GM23338 (cell line): ENCODE measurements at regions not wholly inside any gene's neighbourhood (a gene's known extent, or its start where the extent isn't known, plus 50 kb on each side); places are given as distances from the start of the nearest gene placed in this dataset.

Experiments
- ATAC-seq: fragments of 200-7000 bp; cut with Tn5 transposase; 3 replicates; pipeline ENCODE4 v1.9.1; 2020
- DNase-seq: peaks from one replicate; pipeline ENCODE4 v3.0.0-alpha.2; 2015; ENCODE audit warnings: low spot score
- H2AFZ ChIP-seq: fragments of 200-600 bp; sonication (generic); 2 replicates; pipeline ENCODE4 v1.8.0; 2016; ENCODE audit warnings: antibody characterized with exemption, mild to moderate bottlenecking, moderate library complexity
- H3F3A ChIP-seq: fragments of 200-600 bp; sonication (generic); replicated peaks from 2 replicates; pipeline ENCODE4 v1.8.0; 2017; ENCODE audit warnings: antibody characterized with exemption, mixed run types, low read depth
- H3K27ac ChIP-seq: fragments of 200-600 bp; sonication (generic); 2 replicates; pipeline ENCODE4 v1.6.1; 2016; ENCODE audit warnings: low read depth
- H3K27me3 ChIP-seq: fragments of 200-600 bp; sonication (generic); 2 replicates; pipeline ENCODE4 v1.8.0; 2016; ENCODE audit warnings: mild to moderate bottlenecking, mixed run types, moderate library complexity; ENCODE audit not compliant: insufficient read depth
- H3K36me3 ChIP-seq: fragments of 200-600 bp; sonication (generic); 2 replicates; pipeline ENCODE4 v1.8.0; 2016; ENCODE audit warnings: mild to moderate bottlenecking; ENCODE audit not compliant: insufficient read depth
- H3K4me1 ChIP-seq: fragments of 200-600 bp; sonication (generic); 2 replicates; pipeline ENCODE4 v1.8.0; 2016; ENCODE audit warnings: mild to moderate bottlenecking, moderate library complexity; ENCODE audit not compliant: insufficient read depth
- H3K4me2 ChIP-seq: fragments of 200-600 bp; sonication (generic); 2 replicates; pipeline ENCODE4 v1.7.1; 2017; ENCODE audit warnings: mixed run types
- H3K4me3 ChIP-seq: fragments of 200-600 bp; sonication (generic); 2 replicates; pipeline ENCODE4 v1.6.1; 2016; ENCODE audit warnings: mixed run types
- H3K79me2 ChIP-seq: fragments of 200-600 bp; sonication (generic); replicated peaks from 2 replicates; pipeline ENCODE4 v1.8.0; 2017; ENCODE audit warnings: mild to moderate bottlenecking; ENCODE audit not compliant: insufficient read depth
- H3K9me2 ChIP-seq: fragments of 200-600 bp; sonication (generic); 2 replicates; pipeline ENCODE4 v1.8.0; 2017; ENCODE audit not compliant: insufficient read depth
- H4K20me1 ChIP-seq: fragments of 200-600 bp; sonication (generic); replicated peaks from 2 replicates; pipeline ENCODE4 v1.8.0; 2017; ENCODE audit warnings: mild to moderate bottlenecking; ENCODE audit not compliant: insufficient read depth
- H3K27ac Mint-ChIP-seq: 2 replicates; pipeline ENCODE4 v1.8.0; 2020; ENCODE audit warnings: inconsistent platforms, mild to moderate bottlenecking, moderate library complexity, mixed read lengths
- H3K27me3 Mint-ChIP-seq: 3 replicates; pipeline ENCODE4 v1.8.0; 2022; ENCODE audit warnings: low read depth, mild to moderate bottlenecking, moderate library complexity, mixed read lengths, inconsistent platforms; ENCODE audit not compliant: insufficient read depth, poor library complexity
- H3K36me3 Mint-ChIP-seq: 3 replicates; pipeline ENCODE4 v1.8.0; 2021; ENCODE audit warnings: low read depth, mild to moderate bottlenecking, inconsistent platforms, moderate library complexity, mixed read lengths
- H3K4me1 Mint-ChIP-seq: 3 replicates; pipeline ENCODE4 v1.8.0; 2020; ENCODE audit warnings: mild to moderate bottlenecking, inconsistent platforms, mixed read lengths
- H3K4me3 Mint-ChIP-seq: 3 replicates; pipeline ENCODE4 v1.8.0; 2021; ENCODE audit warnings: moderate library complexity, mild to moderate bottlenecking, inconsistent platforms, mixed read lengths
- H3K9me3 Mint-ChIP-seq: 3 replicates; pipeline ENCODE4 v1.8.0; 2020; ENCODE audit warnings: moderate library complexity, mild to moderate bottlenecking, inconsistent platforms, mixed read lengths
- CREB1 ChIP-seq: fragments of 250-450 bp; sonication (Bioruptor Pico); IDR thresholded peaks from 2 replicates; pipeline ENCODE4 v1.5.0; 2020; ENCODE audit warnings: low read depth, mild to moderate bottlenecking, moderate library complexity
- STAT1 ChIP-seq: IDR thresholded peaks from one replicate; pipeline ENCODE4 v1.6.1; 2016; ENCODE audit warnings: antibody characterized with exemption; ENCODE audit not compliant: unreplicated experiment
- TF ChIP-seq, protein P1 (sequence below): IDR thresholded peaks from one replicate; pipeline ENCODE4 v1.6.1; 2018; ENCODE audit warnings: antibody characterized with exemption; ENCODE audit not compliant: unreplicated experiment
- TF ChIP-seq, protein P2 (sequence below): fragments of 250-450 bp; sonication (Bioruptor Pico); IDR thresholded peaks from 2 replicates; pipeline ENCODE4 v1.5.0; 2020; ENCODE audit warnings: mild to moderate bottlenecking, moderate library complexity

DNA sequence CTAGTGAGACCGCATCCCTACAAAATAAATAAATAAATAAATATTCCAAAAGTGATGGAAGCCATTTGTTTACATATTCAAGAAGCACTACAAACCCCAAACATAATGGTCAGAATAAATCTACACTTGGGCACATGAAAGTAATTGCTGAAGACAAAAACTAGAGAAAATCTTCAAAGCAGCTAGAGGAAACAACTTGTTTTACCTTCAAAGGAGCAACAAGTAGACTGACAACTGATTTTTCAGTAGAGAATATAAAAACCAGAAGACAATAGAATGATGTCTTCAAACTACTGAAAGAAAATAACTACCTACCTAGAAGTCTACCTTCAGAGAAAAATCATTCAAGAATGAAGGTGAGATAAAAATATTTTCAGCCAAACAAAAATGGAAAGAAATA lies 89.4 kb downstream of the TPRA1 start:
- Histone ChIP-seq H3K36me3 (0 out of 2 replicates have a peak, but pooled peaks cover 6% of the 10 kb centered on the region), H3K4me1 (no peaks in the 10 kb centered on the region), H3K9me2 (no peaks in the 10 kb centered on the region), H2AFZ (no peak overlapping the region), H3K79me2 (no peaks in the 10 kb centered on the region), H3K4me3 (no peak overlapping the region), H3F3A (no peaks in the 10 kb centered on the region), H3K27ac (no peak overlapping the region), H3K27me3 (no peaks in the 10 kb centered on the region), H4K20me1 (no peaks in the 10 kb centered on the region), H3K4me2 (no peak overlapping the region)
- no peaks in the 10 kb centered on the region for H3K4me1 Mint-ChIP-seq
- ATAC-seq (no peak), DNase-seq (no peak)
- H3K36me3 Mint-ChIP-seq = peaks cover 18% of the 10 kb centered on the region; the same call in 2 of the 3 replicates
- H3K27me3 Mint-ChIP-seq = peaks cover 4% of the 10 kb centered on the region
- TF ChIP-seq, protein P1, sequence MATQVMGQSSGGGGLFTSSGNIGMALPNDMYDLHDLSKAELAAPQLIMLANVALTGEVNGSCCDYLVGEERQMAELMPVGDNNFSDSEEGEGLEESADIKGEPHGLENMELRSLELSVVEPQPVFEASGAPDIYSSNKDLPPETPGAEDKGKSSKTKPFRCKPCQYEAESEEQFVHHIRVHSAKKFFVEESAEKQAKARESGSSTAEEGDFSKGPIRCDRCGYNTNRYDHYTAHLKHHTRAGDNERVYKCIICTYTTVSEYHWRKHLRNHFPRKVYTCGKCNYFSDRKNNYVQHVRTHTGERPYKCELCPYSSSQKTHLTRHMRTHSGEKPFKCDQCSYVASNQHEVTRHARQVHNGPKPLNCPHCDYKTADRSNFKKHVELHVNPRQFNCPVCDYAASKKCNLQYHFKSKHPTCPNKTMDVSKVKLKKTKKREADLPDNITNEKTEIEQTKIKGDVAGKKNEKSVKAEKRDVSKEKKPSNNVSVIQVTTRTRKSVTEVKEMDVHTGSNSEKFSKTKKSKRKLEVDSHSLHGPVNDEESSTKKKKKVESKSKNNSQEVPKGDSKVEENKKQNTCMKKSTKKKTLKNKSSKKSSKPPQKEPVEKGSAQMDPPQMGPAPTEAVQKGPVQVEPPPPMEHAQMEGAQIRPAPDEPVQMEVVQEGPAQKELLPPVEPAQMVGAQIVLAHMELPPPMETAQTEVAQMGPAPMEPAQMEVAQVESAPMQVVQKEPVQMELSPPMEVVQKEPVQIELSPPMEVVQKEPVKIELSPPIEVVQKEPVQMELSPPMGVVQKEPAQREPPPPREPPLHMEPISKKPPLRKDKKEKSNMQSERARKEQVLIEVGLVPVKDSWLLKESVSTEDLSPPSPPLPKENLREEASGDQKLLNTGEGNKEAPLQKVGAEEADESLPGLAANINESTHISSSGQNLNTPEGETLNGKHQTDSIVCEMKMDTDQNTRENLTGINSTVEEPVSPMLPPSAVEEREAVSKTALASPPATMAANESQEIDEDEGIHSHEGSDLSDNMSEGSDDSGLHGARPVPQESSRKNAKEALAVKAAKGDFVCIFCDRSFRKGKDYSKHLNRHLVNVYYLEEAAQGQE = no peak
- TF ChIP-seq CREB1 (CRISPR knock-in tag) (no peak), STAT1 (no peak)
- TF ChIP-seq, protein P2, sequence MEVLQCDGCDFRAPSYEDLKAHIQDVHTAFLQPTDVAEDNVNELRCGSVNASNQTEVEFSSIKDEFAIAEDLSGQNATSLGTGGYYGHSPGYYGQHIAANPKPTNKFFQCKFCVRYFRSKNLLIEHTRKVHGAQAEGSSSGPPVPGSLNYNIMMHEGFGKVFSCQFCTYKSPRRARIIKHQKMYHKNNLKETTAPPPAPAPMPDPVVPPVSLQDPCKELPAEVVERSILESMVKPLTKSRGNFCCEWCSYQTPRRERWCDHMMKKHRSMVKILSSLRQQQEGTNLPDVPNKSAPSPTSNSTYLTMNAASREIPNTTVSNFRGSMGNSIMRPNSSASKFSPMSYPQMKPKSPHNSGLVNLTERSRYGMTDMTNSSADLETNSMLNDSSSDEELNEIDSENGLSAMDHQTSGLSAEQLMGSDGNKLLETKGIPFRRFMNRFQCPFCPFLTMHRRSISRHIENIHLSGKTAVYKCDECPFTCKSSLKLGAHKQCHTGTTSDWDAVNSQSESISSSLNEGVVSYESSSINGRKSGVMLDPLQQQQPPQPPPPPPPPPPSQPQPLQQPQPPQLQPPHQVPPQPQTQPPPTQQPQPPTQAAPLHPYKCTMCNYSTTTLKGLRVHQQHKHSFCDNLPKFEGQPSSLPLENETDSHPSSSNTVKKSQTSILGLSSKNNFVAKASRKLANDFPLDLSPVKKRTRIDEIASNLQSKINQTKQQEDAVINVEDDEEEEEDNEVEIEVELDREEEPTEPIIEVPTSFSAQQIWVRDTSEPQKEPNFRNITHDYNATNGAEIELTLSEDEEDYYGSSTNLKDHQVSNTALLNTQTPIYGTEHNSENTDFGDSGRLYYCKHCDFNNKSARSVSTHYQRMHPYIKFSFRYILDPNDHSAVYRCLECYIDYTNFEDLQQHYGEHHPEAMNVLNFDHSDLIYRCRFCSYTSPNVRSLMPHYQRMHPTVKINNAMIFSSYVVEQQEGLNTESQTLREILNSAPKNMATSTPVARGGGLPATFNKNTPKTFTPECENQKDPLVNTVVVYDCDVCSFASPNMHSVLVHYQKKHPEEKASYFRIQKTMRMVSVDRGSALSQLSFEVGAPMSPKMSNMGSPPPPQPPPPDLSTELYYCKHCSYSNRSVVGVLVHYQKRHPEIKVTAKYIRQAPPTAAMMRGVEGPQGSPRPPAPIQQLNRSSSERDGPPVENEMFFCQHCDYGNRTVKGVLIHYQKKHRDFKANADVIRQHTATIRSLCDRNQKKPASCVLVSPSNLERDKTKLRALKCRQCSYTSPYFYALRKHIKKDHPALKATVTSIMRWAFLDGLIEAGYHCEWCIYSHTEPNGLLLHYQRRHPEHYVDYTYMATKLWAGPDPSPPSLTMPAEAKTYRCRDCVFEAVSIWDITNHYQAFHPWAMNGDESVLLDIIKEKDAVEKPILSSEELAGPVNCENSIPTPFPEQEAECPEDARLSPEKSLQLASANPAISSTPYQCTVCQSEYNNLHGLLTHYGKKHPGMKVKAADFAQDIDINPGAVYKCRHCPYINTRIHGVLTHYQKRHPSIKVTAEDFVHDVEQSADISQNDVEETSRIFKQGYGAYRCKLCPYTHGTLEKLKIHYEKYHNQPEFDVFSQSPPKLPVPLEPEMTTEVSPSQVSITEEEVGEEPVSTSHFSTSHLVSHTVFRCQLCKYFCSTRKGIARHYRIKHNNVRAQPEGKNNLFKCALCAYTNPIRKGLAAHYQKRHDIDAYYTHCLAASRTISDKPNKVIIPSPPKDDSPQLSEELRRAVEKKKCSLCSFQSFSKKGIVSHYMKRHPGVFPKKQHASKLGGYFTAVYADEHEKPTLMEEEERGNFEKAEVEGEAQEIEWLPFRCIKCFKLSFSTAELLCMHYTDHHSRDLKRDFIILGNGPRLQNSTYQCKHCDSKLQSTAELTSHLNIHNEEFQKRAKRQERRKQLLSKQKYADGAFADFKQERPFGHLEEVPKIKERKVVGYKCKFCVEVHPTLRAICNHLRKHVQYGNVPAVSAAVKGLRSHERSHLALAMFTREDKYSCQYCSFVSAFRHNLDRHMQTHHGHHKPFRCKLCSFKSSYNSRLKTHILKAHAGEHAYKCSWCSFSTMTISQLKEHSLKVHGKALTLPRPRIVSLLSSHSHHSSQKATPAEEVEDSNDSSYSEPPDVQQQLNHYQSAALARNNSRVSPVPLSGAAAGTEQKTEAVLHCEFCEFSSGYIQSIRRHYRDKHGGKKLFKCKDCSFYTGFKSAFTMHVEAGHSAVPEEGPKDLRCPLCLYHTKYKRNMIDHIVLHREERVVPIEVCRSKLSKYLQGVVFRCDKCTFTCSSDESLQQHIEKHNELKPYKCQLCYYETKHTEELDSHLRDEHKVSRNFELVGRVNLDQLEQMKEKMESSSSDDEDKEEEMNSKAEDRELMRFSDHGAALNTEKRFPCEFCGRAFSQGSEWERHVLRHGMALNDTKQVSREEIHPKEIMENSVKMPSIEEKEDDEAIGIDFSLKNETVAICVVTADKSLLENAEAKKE (CRISPR knock-in tag) = no peak
- no peak overlapping the region for H3K4me3 Mint-ChIP-seq
- H3K9me3 Mint-ChIP-seq = peaks cover 33% of the 10 kb centered on the region
- no peak overlapping the region for H3K27ac Mint-ChIP-seq
